Thoracic aorta (tissue), 2 donors: ENCODE measurements at regions not wholly inside any gene's neighbourhood (a gene's known extent, or its start where the extent isn't known, plus 50 kb on each side); places are given as distances from the start of the nearest gene placed in this dataset.

Experiments
- ATAC-seq: fragments of 150-250 bp; one replicate; pipeline ENCODE4 v1.8.0; 2017; ENCODE audit warnings: low read depth; ENCODE audit not compliant: insufficient number of reproducible peaks, low FRiP score
- DNase-seq: peaks from one replicate; pipeline ENCODE4 v3.0.0-alpha.2; 2020; ENCODE audit warnings: low spot score
- H3K27ac ChIP-seq, 2 donors: fragments of 200-600 bp; sonication (generic); 1 replicate in 1 of 2; 2 replicates in 1 of 2; pipeline ENCODE4 v1.5.1; 2016; ENCODE audit warnings: mild to moderate bottlenecking in 2 of 2, moderate library complexity in 2 of 2
- H3K27me3 ChIP-seq: fragments of 200-600 bp; sonication (generic); replicated peaks from 2 replicates; pipeline ENCODE4 v1.6.0; 2016; ENCODE audit warnings: mild to moderate bottlenecking; ENCODE audit not compliant: insufficient read depth
- H3K36me3 ChIP-seq: fragments of 200-600 bp; sonication (generic); one replicate; pipeline ENCODE4 v1.5.1; 2016
- H3K4me1 ChIP-seq, 2 donors: fragments of 200-600 bp; sonication (generic); 1 replicate in 1 of 2; 2 replicates in 1 of 2; pipeline versions ENCODE4 v1.5.1 to v1.6.0; 2016; ENCODE audit warnings: low read depth in 2 of 2, mild to moderate bottlenecking in 1 of 2; ENCODE audit not compliant: control insufficient read depth in 1 of 2
- H3K4me3 ChIP-seq: fragments of 200-600 bp; sonication (generic); 2 replicates; pipeline ENCODE4 v1.5.1; 2016; ENCODE audit warnings: mild to moderate bottlenecking
- H3K9me3 ChIP-seq: fragments of 200-600 bp; sonication (generic); 2 replicates; pipeline ENCODE4 v1.5.1; 2016
- TF ChIP-seq, protein P1 (sequence below): fragments of 200-600 bp; sonication (generic); IDR thresholded peaks from one replicate; pipeline ENCODE4 v1.5.1; 2019; ENCODE audit warnings: antibody characterized with exemption

DNA sequence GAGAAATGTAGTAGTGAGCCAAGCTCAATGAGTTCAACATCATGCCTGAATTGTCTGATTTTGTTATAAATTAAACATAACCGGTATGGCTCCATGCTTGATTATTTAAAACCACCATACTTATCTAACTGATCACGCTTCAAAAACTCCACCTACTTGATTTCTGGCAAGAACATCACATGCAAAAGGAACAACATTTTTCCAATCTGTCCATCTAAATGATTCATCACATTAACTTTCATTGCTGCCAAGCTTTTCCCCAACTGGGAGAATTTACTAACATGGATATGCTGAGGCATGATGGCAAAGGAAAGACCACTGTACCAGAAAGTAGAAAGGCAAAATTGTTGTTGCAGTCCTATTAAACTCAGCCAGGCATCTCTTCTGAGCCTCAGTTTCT lies 286.8 kb downstream of the TRIB2 start:
- no peak overlapping the region for H3K4me3 ChIP-seq
- H3K27me3 ChIP-seq, result no peaks in the 10 kb centered on the region
- DNase-seq (no peak), ATAC-seq (no peak)
- TF ChIP-seq, protein P1, sequence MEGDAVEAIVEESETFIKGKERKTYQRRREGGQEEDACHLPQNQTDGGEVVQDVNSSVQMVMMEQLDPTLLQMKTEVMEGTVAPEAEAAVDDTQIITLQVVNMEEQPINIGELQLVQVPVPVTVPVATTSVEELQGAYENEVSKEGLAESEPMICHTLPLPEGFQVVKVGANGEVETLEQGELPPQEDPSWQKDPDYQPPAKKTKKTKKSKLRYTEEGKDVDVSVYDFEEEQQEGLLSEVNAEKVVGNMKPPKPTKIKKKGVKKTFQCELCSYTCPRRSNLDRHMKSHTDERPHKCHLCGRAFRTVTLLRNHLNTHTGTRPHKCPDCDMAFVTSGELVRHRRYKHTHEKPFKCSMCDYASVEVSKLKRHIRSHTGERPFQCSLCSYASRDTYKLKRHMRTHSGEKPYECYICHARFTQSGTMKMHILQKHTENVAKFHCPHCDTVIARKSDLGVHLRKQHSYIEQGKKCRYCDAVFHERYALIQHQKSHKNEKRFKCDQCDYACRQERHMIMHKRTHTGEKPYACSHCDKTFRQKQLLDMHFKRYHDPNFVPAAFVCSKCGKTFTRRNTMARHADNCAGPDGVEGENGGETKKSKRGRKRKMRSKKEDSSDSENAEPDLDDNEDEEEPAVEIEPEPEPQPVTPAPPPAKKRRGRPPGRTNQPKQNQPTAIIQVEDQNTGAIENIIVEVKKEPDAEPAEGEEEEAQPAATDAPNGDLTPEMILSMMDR, result no peak
- no peak overlapping the region for H3K27ac ChIP-seq
- no peaks in the 10 kb centered on the region for H3K36me3 ChIP-seq
- H3K4me1 ChIP-seq, result peaks cover 4 to 38% of the 10 kb centered on the region in 2 donors
- H3K9me3 ChIP-seq, result no peaks in the 10 kb centered on the region

DNA sequence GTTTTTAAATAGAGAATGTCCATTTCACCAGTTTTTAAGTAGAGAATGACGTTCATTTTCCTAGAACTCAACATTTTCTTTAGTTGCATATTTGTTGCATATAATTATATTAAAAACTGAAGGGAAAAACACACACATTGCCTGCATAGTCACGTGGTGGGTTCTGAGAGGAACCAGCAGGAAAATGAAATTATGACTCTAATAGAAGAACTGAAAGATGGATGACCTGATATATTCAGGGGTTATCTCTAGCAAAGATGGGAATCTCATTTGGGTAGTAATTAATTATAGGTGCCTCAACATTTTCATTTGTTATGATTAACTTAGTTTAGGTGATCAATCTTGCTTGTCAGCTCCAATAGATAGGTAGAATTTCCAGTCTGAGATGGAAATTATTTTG lies 288.3 kb downstream of the TRIB2 start:
- Histone ChIP-seq H3K4me1 (peaks cover 4 to 33% of the 10 kb centered on the region in 2 donors), H3K27ac (no peak overlapping the region)
- no peak for DNase-seq

DNA sequence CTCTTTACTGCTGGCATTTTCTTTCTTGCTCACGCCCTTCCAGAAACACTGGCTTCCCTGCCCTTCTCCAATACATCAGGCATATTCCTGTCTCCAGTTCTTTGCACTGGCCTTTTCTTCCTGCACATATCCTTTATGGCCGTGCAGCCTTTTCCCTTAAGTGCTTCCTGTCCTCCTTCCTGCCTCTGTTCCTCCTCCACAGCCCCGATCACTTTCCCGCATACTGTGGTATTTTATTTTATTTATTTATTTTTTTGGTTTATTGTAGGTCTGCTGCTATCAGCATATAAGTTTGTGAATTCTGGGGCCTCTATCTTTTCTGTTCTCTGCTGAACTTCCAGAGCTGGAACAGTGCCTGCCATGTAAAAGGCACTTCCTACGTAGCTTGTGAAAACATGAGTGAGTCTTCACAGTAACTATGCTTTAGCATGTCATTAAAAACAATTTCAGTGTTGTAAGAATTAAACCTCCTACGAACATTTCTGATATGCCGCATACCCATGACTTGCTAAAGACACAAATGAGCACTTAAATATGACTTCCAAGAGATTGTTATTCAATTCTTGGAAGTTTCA lies 289.1 kb downstream of the TRIB2 start:
- H3K4me1 ChIP-seq, result peaks cover 4 to 27% of the 10 kb centered on the region in 2 donors
- TF ChIP-seq, protein P1, result no peak
- no peak for DNase-seq
- no peaks in the 10 kb centered on the region for H3K36me3 ChIP-seq
- no peaks in the 10 kb centered on the region for H3K9me3 ChIP-seq
- no peak overlapping the region for H3K4me3 ChIP-seq
- no peaks in the 10 kb centered on the region for H3K27me3 ChIP-seq
- H3K27ac ChIP-seq, result no peak overlapping the region
- ATAC-seq, result no peak

More for the DNA sequence above, 288.3 kb downstream of the TRIB2 start:
- no peaks in the 10 kb centered on the region for H3K36me3 ChIP-seq
- ATAC-seq, result no peak
- H3K4me3 ChIP-seq, result no peak overlapping the region
- TF ChIP-seq, protein P1, result no peak
- no peaks in the 10 kb centered on the region for H3K27me3 ChIP-seq
- H3K9me3 ChIP-seq, result no peaks in the 10 kb centered on the region

DNA sequence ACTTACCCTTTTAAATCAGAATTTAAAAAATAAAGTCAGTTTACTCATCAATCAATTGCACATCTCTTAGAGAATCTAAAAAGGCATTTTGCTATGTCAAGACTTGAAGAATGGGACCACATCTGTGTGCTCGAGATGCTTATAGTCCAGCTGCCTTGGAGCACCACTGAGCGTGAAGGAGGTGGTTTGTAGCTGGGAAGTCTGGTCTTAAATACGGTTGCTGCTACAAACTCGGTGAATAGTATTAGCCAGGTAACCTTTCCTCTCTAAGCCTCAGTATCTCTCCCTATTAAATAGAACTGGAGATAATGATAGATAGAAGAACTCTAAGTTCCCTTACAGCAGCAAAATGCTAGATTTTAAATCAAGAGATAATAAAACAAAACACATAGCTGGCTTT lies 289.7 kb downstream of the TRIB2 start:
- Histone ChIP-seq H3K9me3 (no peaks in the 10 kb centered on the region), H3K36me3 (no peaks in the 10 kb centered on the region), H3K4me1 (peaks cover 4 to 24% of the 10 kb centered on the region in 2 donors), H3K27ac (no peak overlapping the region), H3K27me3 (no peaks in the 10 kb centered on the region), H3K4me3 (peak overlapping the region; percentile 51)
- DNase-seq, result no peak
- TF ChIP-seq, protein P1, result no peak
- no peak for ATAC-seq

DNA sequence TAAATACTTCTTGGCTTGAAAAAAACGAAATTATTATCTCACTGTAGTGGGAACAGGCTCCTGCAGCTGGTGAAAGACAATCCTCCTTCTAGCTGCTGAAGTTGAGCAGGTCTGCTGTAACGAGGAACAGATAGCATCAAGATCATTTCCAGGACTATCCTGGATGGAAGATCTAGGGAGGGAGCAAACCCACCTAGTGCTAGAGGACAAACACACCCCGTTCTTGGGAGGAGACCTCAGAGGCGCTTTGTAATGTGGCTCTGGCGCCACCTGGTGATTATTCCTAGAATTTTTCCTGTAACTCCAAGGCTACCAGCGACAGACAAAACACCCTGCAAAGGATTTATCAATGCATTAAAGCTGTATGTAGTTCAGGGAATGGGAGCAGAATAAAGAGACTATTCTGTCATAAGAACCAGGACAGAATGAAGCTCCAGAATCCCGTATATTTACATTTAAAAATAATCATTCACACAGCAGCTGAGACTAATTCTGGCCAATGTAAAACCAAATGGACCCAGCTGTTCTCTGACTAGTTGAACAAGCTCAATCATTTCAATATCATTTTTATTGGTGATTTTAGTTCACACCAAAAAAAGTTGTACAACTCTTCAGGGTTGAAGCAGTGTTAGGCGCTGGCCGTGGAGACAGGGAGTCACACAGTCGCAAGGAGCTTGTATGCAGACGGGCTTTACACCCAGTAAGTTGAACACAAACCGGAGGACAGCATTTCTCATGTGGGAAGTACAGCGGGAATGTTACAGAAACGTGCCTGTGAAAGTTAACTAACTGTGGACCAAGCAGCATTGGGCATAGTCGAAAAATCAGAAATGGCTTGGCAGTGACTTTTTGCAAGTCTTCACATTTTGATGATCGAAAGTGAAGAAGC lies 290.3 kb downstream of the TRIB2 start:
- H3K4me3 ChIP-seq, result peak overlapping the region; percentile 51
- H3K36me3 ChIP-seq, result no peaks in the 10 kb centered on the region
- peak; percentile 23 for ATAC-seq
- TF ChIP-seq, protein P1, result peak; percentile 86
- H3K27me3 ChIP-seq, result no peaks in the 10 kb centered on the region
- no peaks in the 10 kb centered on the region for H3K9me3 ChIP-seq
- H3K4me1 ChIP-seq, result peaks cover 4 to 24% of the 10 kb centered on the region in 2 donors
- DNase-seq, result peak; percentile 4
- H3K27ac ChIP-seq, result no peak overlapping the region
